ENCODE measurements at regions not wholly inside any gene's neighbourhood (a gene's known extent, or its start where the extent isn't known, plus 50 kb on each side); places are given as distances from the start of the nearest gene placed in this dataset.

DNA sequence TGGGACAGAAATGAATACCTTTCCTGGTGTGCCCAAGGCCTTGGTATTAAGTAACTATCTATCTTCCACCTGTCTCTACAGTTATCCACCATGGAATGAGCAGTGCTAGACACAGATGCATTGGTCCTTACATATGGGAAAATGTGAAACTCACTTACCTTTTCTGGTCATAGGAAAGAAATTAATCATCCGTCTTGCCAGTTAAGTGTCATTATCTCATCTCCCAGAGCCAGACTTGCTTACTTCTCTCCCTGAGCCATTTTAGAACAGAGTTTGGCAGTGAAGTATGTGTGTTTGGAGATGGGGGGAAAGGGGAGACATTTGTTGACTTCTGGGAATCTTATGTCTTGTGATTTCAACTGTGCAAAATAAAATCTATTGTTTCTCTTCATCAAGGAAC, 1211.0 kb upstream of the CDH6 start:
- TF ChIP-seq, protein P1, sequence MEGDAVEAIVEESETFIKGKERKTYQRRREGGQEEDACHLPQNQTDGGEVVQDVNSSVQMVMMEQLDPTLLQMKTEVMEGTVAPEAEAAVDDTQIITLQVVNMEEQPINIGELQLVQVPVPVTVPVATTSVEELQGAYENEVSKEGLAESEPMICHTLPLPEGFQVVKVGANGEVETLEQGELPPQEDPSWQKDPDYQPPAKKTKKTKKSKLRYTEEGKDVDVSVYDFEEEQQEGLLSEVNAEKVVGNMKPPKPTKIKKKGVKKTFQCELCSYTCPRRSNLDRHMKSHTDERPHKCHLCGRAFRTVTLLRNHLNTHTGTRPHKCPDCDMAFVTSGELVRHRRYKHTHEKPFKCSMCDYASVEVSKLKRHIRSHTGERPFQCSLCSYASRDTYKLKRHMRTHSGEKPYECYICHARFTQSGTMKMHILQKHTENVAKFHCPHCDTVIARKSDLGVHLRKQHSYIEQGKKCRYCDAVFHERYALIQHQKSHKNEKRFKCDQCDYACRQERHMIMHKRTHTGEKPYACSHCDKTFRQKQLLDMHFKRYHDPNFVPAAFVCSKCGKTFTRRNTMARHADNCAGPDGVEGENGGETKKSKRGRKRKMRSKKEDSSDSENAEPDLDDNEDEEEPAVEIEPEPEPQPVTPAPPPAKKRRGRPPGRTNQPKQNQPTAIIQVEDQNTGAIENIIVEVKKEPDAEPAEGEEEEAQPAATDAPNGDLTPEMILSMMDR (IDR thresholded peaks at IDR 0.05): no peak
- TF ChIP-seq POLR2AphosphoS5 (IDR thresholded peaks at IDR 0.05): no peak
